ENCODE measurements at regions not wholly inside any gene's neighbourhood (a gene's known extent, or its start where the extent isn't known, plus 50 kb on each side); places are given as distances from the start of the nearest gene placed in this dataset.

DNA sequence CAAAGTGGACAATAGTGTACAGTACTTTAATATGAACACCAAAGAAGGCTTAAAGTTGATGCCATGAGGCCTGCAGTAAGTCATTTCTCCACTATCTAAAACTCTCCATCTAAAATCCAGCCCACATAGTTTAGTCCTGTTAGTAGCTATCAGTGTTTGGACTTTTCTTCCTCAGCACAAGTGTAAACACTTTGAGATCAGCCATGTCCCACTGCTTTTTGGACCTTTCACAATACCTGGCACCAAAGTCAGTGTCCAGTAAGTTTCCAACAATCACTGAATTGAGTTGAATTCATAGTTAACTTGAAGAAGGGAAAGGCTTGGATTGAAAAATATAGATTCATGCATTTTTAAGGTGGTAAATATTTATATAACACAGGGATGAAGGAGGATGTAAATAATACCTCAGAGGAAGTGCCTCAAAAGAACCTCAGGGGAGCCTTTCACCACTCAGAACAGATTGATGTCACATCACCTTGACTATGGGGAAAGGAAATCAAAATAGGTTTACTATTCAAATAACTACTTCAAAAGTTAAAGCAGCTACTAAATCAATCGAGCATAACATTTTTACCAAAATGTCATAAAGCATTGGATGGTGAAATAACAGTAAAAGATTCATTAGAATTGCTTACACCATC lies 76.7 kb downstream of the FTHL17 start:
- TF ChIP-seq EZH2 (IDR thresholded peaks at IDR 0.05; ENCODE audit: borderline replicate concordance, low read length) = no peak
- TF ChIP-seq, protein P1, sequence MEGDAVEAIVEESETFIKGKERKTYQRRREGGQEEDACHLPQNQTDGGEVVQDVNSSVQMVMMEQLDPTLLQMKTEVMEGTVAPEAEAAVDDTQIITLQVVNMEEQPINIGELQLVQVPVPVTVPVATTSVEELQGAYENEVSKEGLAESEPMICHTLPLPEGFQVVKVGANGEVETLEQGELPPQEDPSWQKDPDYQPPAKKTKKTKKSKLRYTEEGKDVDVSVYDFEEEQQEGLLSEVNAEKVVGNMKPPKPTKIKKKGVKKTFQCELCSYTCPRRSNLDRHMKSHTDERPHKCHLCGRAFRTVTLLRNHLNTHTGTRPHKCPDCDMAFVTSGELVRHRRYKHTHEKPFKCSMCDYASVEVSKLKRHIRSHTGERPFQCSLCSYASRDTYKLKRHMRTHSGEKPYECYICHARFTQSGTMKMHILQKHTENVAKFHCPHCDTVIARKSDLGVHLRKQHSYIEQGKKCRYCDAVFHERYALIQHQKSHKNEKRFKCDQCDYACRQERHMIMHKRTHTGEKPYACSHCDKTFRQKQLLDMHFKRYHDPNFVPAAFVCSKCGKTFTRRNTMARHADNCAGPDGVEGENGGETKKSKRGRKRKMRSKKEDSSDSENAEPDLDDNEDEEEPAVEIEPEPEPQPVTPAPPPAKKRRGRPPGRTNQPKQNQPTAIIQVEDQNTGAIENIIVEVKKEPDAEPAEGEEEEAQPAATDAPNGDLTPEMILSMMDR (conservative IDR thresholded peaks at IDR 0.05 in 1 of 2, IDR thresholded peaks at IDR 0.05 in 1 of 2; ENCODE audit: extremely low read depth in 1 of 2, insufficient read depth in 1 of 2, low read depth in 1 of 2, low read length in 2 of 2) = no peak

Measured in mammary epithelial cell (primary cell).